ENCODE measurements at regions not wholly inside any gene's neighbourhood (a gene's known extent, or its start where the extent isn't known, plus 50 kb on each side); places are given as distances from the start of the nearest gene placed in this dataset.

GRCh38 chr5:67257077-67257476 is 60.5 kb upstream of the CD180 start:
- TF ChIP-seq POLR2A (IDR thresholded peaks at IDR 0.05; ENCODE audit: low read depth, low read length) (no peak), POLR2AphosphoS5 (IDR thresholded peaks at IDR 0.05; ENCODE audit: low read depth, low read length) (no peak)
